SK-N-DZ (cell line): ENCODE measurements at regions not wholly inside any gene's neighbourhood (a gene's known extent, or its start where the extent isn't known, plus 50 kb on each side); places are given as distances from the start of the nearest gene placed in this dataset.
A peak's percentile ranks its signal among the peaks of the same experiment; 100 is the strongest.
"Not testable (repeated sequence)": the region's sequence is repeated elsewhere in the genome, so short reads cannot be mapped to it uniquely, and the experiment has no call there.

Source experiments
- DNase-seq: peaks from one replicate; pipeline ENCODE4 v3.0.0-alpha.2; 2015; ENCODE audit warnings: low spot score

DNA sequence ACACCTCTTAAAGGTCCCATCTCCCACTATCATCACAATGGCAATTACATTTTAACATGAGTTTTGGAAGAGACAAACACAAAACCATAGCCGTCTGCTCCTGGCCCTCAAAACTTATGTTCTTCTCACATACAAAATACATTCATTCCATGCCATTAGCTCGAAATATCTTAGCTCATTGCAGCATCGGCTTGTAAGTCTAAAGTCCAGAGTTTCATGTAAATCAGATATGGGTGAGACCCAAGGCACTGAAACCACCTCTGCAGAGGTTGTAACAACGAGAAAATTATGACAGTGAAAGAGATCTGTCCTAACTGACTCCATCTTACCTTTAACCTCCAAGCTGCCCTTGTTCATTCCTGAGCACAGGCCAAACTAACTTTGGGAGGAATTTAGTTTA is 635.0 kb upstream of the SPRY2 start:
- no peak for DNase-seq

- no peak for DNase-seq
These were observed 632.8 kb upstream of the SPRY2 start for GRCh38 chr13:80973721-80974120.

GRCh38 chr13:80972857-80973478 is 632.0 kb upstream of the SPRY2 start:
- DNase-seq, result no peak

DNA sequence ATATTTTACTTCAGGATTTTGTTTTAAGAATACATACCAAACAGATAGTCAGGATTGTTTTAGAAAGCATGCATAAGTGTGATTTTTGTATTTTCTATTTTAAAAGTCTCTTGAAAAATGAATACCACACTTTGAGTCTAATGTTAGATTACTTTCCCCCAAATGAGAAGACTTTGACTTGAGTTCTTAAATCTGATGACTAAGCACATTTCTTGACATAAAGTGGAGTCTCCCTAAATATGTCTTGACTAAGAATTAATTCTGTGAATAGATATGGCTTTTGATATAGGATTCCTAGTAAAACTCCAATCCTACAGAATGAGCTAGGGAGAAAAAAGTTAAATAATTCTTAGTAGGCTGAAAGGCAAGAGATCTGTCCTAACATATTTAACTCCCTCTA is 624.2 kb upstream of the SPRY2 start:
- no peak for DNase-seq

DNA sequence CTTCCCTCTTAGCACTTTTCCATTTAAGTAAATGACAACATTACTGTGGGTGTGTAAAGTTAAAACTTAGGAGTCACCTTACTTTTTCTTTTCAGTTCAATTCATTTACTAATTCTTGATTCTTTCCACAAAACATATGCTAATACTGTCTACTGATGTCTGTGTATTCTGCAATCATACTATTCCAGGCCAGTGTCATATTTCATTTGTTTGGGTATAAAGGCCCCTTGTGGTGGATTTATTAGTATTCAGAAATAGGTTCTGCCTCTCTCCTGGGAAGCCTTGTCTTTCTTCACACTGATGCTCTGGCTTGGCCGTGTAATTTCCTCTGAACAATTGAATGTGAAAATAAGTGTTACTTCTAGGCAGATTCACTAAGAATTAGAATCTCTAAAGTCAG is 621.9 kb upstream of the SPRY2 start:
- no peak for DNase-seq

- no peak for DNase-seq
These were observed 621.2 kb upstream of the SPRY2 start for GRCh38 chr13:80962173-80962572.

GRCh38 chr13:80957019-80957655 is 616.2 kb upstream of the SPRY2 start:
- DNase-seq, result no peak

GRCh38 chr13:80955501-80955900 is 614.6 kb upstream of the SPRY2 start:
- peak; percentile 1 for DNase-seq

GRCh38 chr13:80952158-80952557 is 611.2 kb upstream of the SPRY2 start:
- DNase-seq, result no peak

GRCh38 chr13:80946008-80946802 is 605.3 kb upstream of the SPRY2 start:
- DNase-seq, result no peak

- no peak for DNase-seq
These were observed 604.4 kb upstream of the SPRY2 start for GRCh38 chr13:80945328-80945727.

- DNase-seq, result no peak
These were observed 598.7 kb upstream of the SPRY2 start for GRCh38 chr13:80939581-80939980.

DNA sequence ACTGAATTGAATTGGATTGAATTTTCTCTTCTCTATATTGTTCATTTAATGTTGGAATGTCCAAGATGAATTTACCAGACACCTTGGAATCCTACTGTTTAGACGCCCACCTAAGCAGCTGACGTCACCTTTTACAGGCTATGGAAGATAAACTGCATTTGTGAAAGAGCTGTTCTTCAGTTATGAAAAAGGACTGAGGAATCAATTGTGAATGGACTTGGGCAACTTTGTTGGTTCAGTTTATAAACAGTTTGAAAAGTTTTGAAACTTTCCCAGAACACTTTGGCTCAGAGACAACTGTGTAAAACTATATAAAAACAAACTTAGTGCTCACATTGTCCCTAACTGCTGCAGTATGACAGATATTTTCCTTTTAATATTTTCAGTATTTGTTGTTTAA is 590.8 kb upstream of the SPRY2 start:
- DNase-seq, result no peak

- no peak for DNase-seq
These were observed 590.2 kb upstream of the SPRY2 start for GRCh38 chr13:80931118-80931517.

GRCh38 chr13:80928241-80928640 is 587.3 kb upstream of the SPRY2 start:
- no peak for DNase-seq

- DNase-seq, result not testable (repeated sequence)
These were observed 585.1 kb upstream of the SPRY2 start for GRCh38 chr13:80926024-80926423.

- no peak for DNase-seq
These were observed 583.7 kb upstream of the SPRY2 start for GRCh38 chr13:80924596-80924995.

- no peak for DNase-seq
These were observed 583.0 kb upstream of the SPRY2 start for GRCh38 chr13:80923907-80924306.

DNA sequence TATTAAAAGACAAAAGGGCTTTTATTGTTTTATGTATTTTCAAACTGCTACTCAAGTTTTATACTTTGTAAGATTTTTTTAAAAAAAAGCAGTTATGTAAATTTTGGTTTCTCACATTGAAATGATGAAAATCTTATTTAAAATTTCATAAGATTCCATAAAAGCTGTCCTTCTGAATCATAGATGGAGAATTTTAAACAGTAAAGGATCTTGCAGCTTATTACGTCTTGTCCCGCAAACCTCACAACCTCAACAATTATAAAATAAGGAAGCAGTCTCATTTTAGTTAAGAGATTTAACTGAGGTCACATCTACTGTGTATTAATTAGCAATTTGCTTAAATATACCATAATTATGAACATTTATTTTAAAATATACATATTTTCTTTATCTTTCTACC is 581.0 kb upstream of the SPRY2 start:
- no peak for DNase-seq

- DNase-seq, result no peak
These were observed 580.6 kb upstream of the SPRY2 start for GRCh38 chr13:80921541-80921940.

DNA sequence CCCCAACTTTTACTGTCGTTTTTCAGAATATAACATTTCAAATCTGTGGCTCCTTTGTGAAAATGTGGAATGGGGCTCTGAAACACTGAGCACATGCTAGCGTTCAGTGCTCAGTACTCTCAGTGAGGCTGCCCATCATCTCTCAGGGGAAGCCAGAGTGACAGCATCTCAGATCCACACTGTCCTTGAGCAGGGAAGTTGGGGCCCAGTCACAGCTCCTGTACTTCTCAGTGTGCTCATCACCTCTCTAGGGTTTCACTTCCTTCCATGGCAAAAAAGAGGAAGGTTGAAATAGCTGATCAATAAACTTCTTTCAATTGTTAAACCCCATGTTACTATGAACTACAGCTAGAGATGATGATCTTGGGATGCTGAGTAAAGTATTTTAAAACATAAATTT is 565.9 kb upstream of the SPRY2 start:
- no peak for DNase-seq

DNA sequence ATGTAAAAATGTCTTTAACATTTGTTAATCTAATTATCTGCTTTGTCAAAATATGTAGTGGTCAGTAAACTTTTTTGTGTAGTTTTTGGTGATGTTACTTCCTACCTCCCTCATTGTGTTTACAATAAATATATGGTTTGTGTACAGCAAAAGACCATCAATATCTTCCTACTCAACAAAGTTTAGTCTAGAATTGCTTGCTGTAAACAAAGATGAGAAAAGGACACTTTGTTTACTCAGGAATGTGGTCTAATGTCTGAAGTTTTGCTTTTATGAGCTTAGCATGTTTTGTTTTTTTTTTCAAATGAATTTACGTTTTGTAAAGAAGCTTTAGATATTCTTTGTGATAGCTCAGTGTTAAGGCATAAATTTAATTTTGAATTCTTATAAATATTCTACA is 563.5 kb upstream of the SPRY2 start:
- DNase-seq, result no peak

DNA sequence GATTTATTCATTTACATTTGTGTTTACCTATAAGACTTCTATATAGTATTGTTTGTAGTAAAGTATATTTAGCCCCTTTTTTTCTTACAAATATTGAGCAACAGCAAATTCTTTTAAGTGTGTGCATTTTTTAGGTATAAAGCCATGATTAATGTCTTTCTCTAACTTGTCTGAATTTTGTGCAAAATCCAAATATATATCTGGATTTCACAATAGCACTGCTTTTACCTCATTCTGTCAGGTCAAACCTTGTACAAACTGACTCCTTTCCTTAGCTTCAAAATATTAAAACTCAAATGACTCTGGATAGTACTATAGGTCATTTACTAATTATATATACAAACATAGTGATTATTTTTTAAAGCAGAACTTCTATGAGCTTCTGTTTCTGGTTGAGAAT is 563.0 kb upstream of the SPRY2 start:
- DNase-seq, result no peak
